Testis (tissue), 2 donors: ENCODE measurements at regions not wholly inside any gene's neighbourhood (a gene's known extent, or its start where the extent isn't known, plus 50 kb on each side); places are given as distances from the start of the nearest gene placed in this dataset.

ENCODE experiments used
- CTCF ChIP-seq, 3 experiments: fragments of 450-650 bp in 2 of 3; fragments of 200-600 bp in 1 of 3; sonication (generic) in 1 of 3; IDR thresholded peaks; one replicate each; pipeline ENCODE4 v1.5.1; 2016 to 2019; ENCODE audit warnings: antibody characterized with exemption in 3 of 3, mild to moderate bottlenecking in 2 of 3, moderate library complexity in 1 of 3
- POLR2A ChIP-seq: fragments of 450-650 bp; IDR thresholded peaks from one replicate; pipeline ENCODE4 v1.6.1; 2017; ENCODE audit warnings: antibody characterized with exemption, mild to moderate bottlenecking, moderate library complexity

GRCh38 chr20:60629206-60629605, 622.9 kb upstream of the CDH4 start:
- no peak for TF ChIP-seq CTCF (IDR thresholded peaks at IDR 0.05)
- TF ChIP-seq POLR2A: no peak
